Astrocyte of the cerebellum (primary cell): ENCODE measurements at regions not wholly inside any gene's neighbourhood (a gene's known extent, or its start where the extent isn't known, plus 50 kb on each side); places are given as distances from the start of the nearest gene placed in this dataset.

Experiments used
- DNase-seq: peaks from one replicate; pipeline ENCODE4 v3.0.0-alpha.2; 2011; ENCODE audit warnings: low read depth
- H3K4me3 ChIP-seq: 2 replicates; pipeline ENCODE4 v1.5.1; 2011; ENCODE audit warnings: mild to moderate bottlenecking, low read depth, low read length, moderate library complexity
- CTCF ChIP-seq: IDR thresholded peaks from 2 replicates; pipeline ENCODE4 v1.5.1; 2012; ENCODE audit warnings: low read length, low read depth, moderate library complexity, mild to moderate bottlenecking; ENCODE audit errors: missing control alignments
- in situ Hi-C: cut with HindIII; loops from 2 replicates; pipeline ENCODE4 v1.10.0; 2017; ENCODE audit warnings: low sequenced_read_pairs

GRCh38 chr3:182715006-182715405, 78.3 kb upstream of the ATP11B start:
- no peak overlapping the region for H3K4me3 ChIP-seq
- no peak for TF ChIP-seq CTCF
- no peak for DNase-seq
- in situ Hi-C loops = no loop called here

GRCh38 chr3:182716114-182716688, 77.1 kb upstream of the ATP11B start:
- DNase-seq = no peak
- TF ChIP-seq CTCF = no peak
- in situ Hi-C loops = no loop called here
- H3K4me3 ChIP-seq = no peak overlapping the region

- H3K4me3 ChIP-seq = no peak overlapping the region
- TF ChIP-seq CTCF = no peak
- in situ Hi-C loops = no loop called here
- DNase-seq = no peak
These were observed 76.1 kb upstream of the ATP11B start for GRCh38 chr3:182717216-182717615.

GRCh38 chr3:182722907-182723306, 70.4 kb upstream of the ATP11B start:
- no peak overlapping the region for H3K4me3 ChIP-seq
- no peak for TF ChIP-seq CTCF
- DNase-seq = no peak
- in situ Hi-C loops = no loop called here

GRCh38 chr3:182723596-182723995, 69.7 kb upstream of the ATP11B start:
- H3K4me3 ChIP-seq = no peak overlapping the region
- no peak for TF ChIP-seq CTCF
- no peak for DNase-seq
- in situ Hi-C loops = no loop called here

GRCh38 chr3:182725372-182726251, 67.7 kb upstream of the ATP11B start:
- DNase-seq = no peak
- in situ Hi-C loops = no loop called here
- H3K4me3 ChIP-seq = no peak overlapping the region
- no peak for TF ChIP-seq CTCF
